ENCODE measurements at regions not wholly inside any gene's neighbourhood (a gene's known extent, or its start where the extent isn't known, plus 50 kb on each side); places are given as distances from the start of the nearest gene placed in this dataset.
"Not testable (repeated sequence)": the region's sequence is repeated elsewhere in the genome, so short reads cannot be mapped to it uniquely, and the experiment has no call there.

DNA sequence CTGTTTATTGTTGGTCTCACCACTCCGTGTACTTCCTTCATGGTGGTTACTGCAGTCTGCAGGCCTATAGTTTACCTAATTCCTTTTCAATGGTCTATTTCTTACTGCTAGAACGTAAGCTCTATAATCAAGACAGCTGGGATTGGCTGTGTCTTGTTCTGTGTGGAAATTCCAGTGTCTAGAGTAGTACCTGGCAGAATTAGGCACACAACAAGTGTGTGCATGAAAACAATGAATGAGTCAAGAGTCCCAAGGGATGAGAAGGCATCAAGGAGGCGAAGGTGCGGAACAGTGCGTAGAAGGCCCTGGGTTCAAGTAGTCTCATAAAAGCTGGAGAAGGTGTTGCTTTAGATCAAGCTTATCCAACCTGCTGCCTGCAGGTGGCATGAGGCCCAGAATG is 70.8 kb upstream of the GBA3 start:
- TF ChIP-seq, protein P1, sequence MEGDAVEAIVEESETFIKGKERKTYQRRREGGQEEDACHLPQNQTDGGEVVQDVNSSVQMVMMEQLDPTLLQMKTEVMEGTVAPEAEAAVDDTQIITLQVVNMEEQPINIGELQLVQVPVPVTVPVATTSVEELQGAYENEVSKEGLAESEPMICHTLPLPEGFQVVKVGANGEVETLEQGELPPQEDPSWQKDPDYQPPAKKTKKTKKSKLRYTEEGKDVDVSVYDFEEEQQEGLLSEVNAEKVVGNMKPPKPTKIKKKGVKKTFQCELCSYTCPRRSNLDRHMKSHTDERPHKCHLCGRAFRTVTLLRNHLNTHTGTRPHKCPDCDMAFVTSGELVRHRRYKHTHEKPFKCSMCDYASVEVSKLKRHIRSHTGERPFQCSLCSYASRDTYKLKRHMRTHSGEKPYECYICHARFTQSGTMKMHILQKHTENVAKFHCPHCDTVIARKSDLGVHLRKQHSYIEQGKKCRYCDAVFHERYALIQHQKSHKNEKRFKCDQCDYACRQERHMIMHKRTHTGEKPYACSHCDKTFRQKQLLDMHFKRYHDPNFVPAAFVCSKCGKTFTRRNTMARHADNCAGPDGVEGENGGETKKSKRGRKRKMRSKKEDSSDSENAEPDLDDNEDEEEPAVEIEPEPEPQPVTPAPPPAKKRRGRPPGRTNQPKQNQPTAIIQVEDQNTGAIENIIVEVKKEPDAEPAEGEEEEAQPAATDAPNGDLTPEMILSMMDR (IDR thresholded peaks at IDR 0.05; ENCODE audit: low read depth, low read length): not testable (repeated sequence)
- not testable (repeated sequence) for TF ChIP-seq EZH2phosphoT487 (IDR thresholded peaks at IDR 0.05; ENCODE audit: low read depth)
